ENCODE measurements at regions not wholly inside any gene's neighbourhood (a gene's known extent, or its start where the extent isn't known, plus 50 kb on each side); places are given as distances from the start of the nearest gene placed in this dataset.

- TF ChIP-seq POLR2A (IDR thresholded peaks at IDR 0.05), result no peak
- no peak for TF ChIP-seq CTCF (IDR thresholded peaks at IDR 0.05)
Measured at GRCh38 chr2:196589419-196589818, 50.1 kb upstream of the CCDC150 start.

Data from adrenal gland (tissue), 5 donors.